ENCODE measurements at regions not wholly inside any gene's neighbourhood (a gene's known extent, or its start where the extent isn't known, plus 50 kb on each side); places are given as distances from the start of the nearest gene placed in this dataset.

DNA sequence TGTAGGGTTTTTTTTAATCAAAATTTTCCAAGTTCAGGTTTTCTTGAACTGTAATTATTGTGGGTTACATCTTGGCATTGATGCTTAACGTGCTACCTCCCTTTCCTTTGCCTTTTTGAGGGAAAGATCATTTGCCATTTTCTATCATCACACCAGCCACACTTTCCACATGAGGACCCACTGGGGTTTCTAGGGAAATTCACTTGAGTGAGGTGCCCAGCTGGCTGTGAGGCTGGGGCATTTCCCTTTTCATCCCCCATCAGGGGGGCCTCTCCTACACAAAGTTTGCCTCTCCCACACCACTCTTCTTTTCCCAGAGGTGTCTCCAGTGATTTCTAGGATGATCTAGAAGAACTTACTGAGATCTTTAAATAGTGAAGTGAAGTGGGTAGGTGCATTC lies 335.7 kb downstream of the BMP4 start:
- TF ChIP-seq CBX2 (IDR thresholded peaks at IDR 0.05; ENCODE audit: borderline replicate concordance, low read depth) (no peak), MAZ (IDR thresholded peaks at IDR 0.05; ENCODE audit: borderline replicate concordance, low read depth, low read length) (no peak), EHF (CRISPR knock-in tag; IDR thresholded peaks at IDR 0.05) (no peak), GATA3 (IDR thresholded peaks at IDR 0.05; ENCODE audit: borderline replicate concordance) (no peak), JUN (IDR thresholded peaks at IDR 0.05) (no peak)
- TF ChIP-seq, protein P1, sequence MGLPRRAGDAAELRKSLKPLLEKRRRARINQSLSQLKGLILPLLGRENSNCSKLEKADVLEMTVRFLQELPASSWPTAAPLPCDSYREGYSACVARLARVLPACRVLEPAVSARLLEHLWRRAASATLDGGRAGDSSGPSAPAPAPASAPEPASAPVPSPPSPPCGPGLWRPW (IDR thresholded peaks at IDR 0.05) = no peak
- TF ChIP-seq, protein P2, sequence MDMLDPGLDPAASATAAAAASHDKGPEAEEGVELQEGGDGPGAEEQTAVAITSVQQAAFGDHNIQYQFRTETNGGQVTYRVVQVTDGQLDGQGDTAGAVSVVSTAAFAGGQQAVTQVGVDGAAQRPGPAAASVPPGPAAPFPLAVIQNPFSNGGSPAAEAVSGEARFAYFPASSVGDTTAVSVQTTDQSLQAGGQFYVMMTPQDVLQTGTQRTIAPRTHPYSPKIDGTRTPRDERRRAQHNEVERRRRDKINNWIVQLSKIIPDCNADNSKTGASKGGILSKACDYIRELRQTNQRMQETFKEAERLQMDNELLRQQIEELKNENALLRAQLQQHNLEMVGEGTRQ (IDR thresholded peaks at IDR 0.05) = no peak
- H3K4me3 ChIP-seq = no peak overlapping the region
- no peak overlapping the region for H3K27ac ChIP-seq
- ChIA-PET CTCF (interaction anchor here (1.0 kb wide), 1 partner anchor 29 kb away, joined by 3 read pairs; no protein-coding TSS in a partner anchor), POLR2A (no interaction called here)
- peaks cover 3% of the 10 kb centered on the region; the same call in 2 of the 3 replicates for H3K9me3 ChIP-seq
- FAIRE-seq (no peak), ATAC-seq (no peak), DNase-seq (ENCODE audit: low read depth in 1 of 2, low spot score in 1 of 2) (no peak)
- no peak overlapping the region for H3K4me2 ChIP-seq
- H3K4me1 ChIP-seq = no peaks in the 10 kb centered on the region
- 77% methylated on average over 1 of the region's 1 CpG for WGBS (ENCODE audit: missing lambda C conversion rate)

DNA sequence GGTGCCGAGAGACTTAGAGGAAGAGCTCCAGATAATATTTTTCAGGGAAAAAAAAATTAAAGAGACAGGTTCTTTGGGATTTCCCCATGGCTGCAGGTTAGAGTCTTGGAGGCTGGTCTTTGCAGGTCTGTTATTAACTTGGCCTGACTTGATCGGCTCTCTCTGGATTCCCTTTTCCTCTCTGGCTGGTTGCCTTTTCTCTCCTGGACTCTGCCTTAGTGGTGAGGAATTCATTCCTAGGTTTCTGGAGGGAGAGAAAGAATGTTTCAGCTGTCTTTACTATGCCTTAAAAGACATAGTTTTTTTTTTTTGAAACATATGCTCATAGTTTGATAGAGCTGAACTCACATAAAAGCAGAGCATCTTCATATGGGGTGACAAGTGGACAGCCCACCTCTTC lies 336.3 kb downstream of the BMP4 start:
- ATAC-seq (no peak), DNase-seq (ENCODE audit: low read depth in 1 of 2, low spot score in 1 of 2) (no peak), FAIRE-seq (no peak)
- ChIA-PET CTCF (interaction anchor here (1.2 kb wide), 1 partner anchor 16 kb away, joined by 4 read pairs; no protein-coding TSS in a partner anchor), POLR2A (no interaction called here)
- Histone ChIP-seq H3K4me3 (no peak overlapping the region), H3K9me3 (peaks cover 4% of the 10 kb centered on the region; the same call in 2 of the 3 replicates), H3K4me1 (peaks cover 2% of the 10 kb centered on the region; the same call in 2 of the 3 replicates), H3K27ac (peak overlapping the region in 1 of 2 experiments; percentile 27; a peak in 1 of 6 replicates), H3K4me2 (0 out of 3 replicates have a peak overlapping the region, but pooled peaks have one; percentile 0)
- WGBS (ENCODE audit: missing lambda C conversion rate) = 48% methylated on average over 2 of the region's 2 CpGs
- no peak for TF ChIP-seq CHD2 (IDR thresholded peaks at IDR 0.05; ENCODE audit: low read length, partially characterized antibody)
- no peak for TF ChIP-seq TFCP2L1 (CRISPR knock-in tag; IDR thresholded peaks at IDR 0.05)
- TF ChIP-seq RARB (CRISPR knock-in tag; IDR thresholded peaks at IDR 0.05) = no peak
- TF ChIP-seq CBX2 (IDR thresholded peaks at IDR 0.05; ENCODE audit: borderline replicate concordance, low read depth) = no peak
- TF ChIP-seq, protein P3, sequence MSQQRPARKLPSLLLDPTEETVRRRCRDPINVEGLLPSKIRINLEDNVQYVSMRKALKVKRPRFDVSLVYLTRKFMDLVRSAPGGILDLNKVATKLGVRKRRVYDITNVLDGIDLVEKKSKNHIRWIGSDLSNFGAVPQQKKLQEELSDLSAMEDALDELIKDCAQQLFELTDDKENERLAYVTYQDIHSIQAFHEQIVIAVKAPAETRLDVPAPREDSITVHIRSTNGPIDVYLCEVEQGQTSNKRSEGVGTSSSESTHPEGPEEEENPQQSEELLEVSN (IDR thresholded peaks at IDR 0.05; ENCODE audit: borderline replicate concordance, low read depth) = no peak
- TF ChIP-seq ZC3H11A (IDR thresholded peaks at IDR 0.05) = no peak
- TF ChIP-seq, protein P4, sequence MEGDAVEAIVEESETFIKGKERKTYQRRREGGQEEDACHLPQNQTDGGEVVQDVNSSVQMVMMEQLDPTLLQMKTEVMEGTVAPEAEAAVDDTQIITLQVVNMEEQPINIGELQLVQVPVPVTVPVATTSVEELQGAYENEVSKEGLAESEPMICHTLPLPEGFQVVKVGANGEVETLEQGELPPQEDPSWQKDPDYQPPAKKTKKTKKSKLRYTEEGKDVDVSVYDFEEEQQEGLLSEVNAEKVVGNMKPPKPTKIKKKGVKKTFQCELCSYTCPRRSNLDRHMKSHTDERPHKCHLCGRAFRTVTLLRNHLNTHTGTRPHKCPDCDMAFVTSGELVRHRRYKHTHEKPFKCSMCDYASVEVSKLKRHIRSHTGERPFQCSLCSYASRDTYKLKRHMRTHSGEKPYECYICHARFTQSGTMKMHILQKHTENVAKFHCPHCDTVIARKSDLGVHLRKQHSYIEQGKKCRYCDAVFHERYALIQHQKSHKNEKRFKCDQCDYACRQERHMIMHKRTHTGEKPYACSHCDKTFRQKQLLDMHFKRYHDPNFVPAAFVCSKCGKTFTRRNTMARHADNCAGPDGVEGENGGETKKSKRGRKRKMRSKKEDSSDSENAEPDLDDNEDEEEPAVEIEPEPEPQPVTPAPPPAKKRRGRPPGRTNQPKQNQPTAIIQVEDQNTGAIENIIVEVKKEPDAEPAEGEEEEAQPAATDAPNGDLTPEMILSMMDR (IDR thresholded peaks at IDR 0.05) = no peak
- TF ChIP-seq NR3C1 (IDR thresholded peaks at IDR 0.05) = no peak
- no peak for TF ChIP-seq ZSCAN20 (CRISPR knock-in tag; IDR thresholded peaks at IDR 0.05)
- no peak for TF ChIP-seq HEYL (CRISPR knock-in tag; IDR thresholded peaks at IDR 0.05)
- no peak for TF ChIP-seq RAD21 (conservative IDR thresholded peaks at IDR 0.05 in 1 of 2, IDR thresholded peaks at IDR 0.05 in 1 of 2)
- TF ChIP-seq HDAC2 (IDR thresholded peaks at IDR 0.05) = no peak
- no peak for TF ChIP-seq HOXB13 (CRISPR knock-in tag; IDR thresholded peaks at IDR 0.05; ENCODE audit: low read depth)
- no peak for TF ChIP-seq EHMT2 (IDR thresholded peaks at IDR 0.05; ENCODE audit: low read depth)
- no peak for TF ChIP-seq BHLHE40 (IDR thresholded peaks at IDR 0.05; ENCODE audit: low read depth, low read length)
- no peak for TF ChIP-seq KDM5A (IDR thresholded peaks at IDR 0.05)
- no peak for TF ChIP-seq FOSB (CRISPR knock-in tag; IDR thresholded peaks at IDR 0.05)
- TF ChIP-seq RFX5 (IDR thresholded peaks at IDR 0.05) = no peak
- TF ChIP-seq, protein P5, sequence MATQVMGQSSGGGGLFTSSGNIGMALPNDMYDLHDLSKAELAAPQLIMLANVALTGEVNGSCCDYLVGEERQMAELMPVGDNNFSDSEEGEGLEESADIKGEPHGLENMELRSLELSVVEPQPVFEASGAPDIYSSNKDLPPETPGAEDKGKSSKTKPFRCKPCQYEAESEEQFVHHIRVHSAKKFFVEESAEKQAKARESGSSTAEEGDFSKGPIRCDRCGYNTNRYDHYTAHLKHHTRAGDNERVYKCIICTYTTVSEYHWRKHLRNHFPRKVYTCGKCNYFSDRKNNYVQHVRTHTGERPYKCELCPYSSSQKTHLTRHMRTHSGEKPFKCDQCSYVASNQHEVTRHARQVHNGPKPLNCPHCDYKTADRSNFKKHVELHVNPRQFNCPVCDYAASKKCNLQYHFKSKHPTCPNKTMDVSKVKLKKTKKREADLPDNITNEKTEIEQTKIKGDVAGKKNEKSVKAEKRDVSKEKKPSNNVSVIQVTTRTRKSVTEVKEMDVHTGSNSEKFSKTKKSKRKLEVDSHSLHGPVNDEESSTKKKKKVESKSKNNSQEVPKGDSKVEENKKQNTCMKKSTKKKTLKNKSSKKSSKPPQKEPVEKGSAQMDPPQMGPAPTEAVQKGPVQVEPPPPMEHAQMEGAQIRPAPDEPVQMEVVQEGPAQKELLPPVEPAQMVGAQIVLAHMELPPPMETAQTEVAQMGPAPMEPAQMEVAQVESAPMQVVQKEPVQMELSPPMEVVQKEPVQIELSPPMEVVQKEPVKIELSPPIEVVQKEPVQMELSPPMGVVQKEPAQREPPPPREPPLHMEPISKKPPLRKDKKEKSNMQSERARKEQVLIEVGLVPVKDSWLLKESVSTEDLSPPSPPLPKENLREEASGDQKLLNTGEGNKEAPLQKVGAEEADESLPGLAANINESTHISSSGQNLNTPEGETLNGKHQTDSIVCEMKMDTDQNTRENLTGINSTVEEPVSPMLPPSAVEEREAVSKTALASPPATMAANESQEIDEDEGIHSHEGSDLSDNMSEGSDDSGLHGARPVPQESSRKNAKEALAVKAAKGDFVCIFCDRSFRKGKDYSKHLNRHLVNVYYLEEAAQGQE (IDR thresholded peaks at IDR 0.05) = no peak

Data from A549 (cell line).